ENCODE measurements at regions not wholly inside any gene's neighbourhood (a gene's known extent, or its start where the extent isn't known, plus 50 kb on each side); places are given as distances from the start of the nearest gene placed in this dataset.

DNA sequence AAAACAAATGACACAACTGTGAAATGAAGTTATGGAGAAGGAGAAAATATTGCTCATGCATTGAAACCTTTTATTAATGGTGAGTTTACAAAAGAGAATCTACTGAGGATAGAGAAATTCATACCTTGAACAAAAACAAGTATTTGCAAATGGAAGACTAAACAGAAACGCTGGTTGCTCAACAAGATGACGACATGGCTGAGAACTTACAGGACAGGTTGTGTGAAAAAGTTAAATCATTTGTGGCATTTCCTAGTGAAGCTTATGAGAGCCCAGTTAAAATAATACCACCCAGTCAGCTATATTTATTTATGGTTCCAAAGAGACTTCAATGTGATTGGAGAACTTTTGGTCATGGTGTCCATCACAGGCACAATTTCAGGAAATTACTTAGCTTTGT is 148.6 kb upstream of the PKDCC start:
- WGBS: 36% methylated on average over 2 of the region's 2 CpGs
- H3K27me3 ChIP-seq (ENCODE audit: control insufficient read depth in 4 of 4, insufficient read depth in 4 of 4, low read length in 3 of 4): no peaks in the 10 kb centered on the region
- H3K4me3 ChIP-seq (ENCODE audit: low read depth in 1 of 3, low read length in 3 of 3): no peak overlapping the region
- H3K36me3 ChIP-seq (ENCODE audit: control insufficient read depth in 4 of 4, insufficient read depth in 3 of 4, low read depth in 1 of 4, low read length in 3 of 4): no peaks in the 10 kb centered on the region
- DNase-seq (ENCODE audit: low spot score): no peak
- peaks cover 2 to 17% (median 8%) of the 10 kb centered on the region in 4 donors for H3K4me1 ChIP-seq (ENCODE audit: control insufficient read depth in 4 of 4, insufficient read depth in 4 of 4, low read length in 3 of 4)
- no peak overlapping the region for H3K9ac ChIP-seq (ENCODE audit: low read depth in 1 of 2, low read length in 2 of 2)
- TF ChIP-seq, protein P1, sequence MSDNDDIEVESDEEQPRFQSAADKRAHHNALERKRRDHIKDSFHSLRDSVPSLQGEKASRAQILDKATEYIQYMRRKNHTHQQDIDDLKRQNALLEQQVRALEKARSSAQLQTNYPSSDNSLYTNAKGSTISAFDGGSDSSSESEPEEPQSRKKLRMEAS (IDR thresholded peaks at IDR 0.05): no peak
- peak in 1 of 2 donors; percentile 43 for TF ChIP-seq HNF4A (conservative IDR thresholded peaks at IDR 0.05)
- no peak for TF ChIP-seq FOXA2 (IDR thresholded peaks at IDR 0.05)
- TF ChIP-seq SP1 (IDR thresholded peaks at IDR 0.05): peak; percentile 55
- TF ChIP-seq, protein P2, sequence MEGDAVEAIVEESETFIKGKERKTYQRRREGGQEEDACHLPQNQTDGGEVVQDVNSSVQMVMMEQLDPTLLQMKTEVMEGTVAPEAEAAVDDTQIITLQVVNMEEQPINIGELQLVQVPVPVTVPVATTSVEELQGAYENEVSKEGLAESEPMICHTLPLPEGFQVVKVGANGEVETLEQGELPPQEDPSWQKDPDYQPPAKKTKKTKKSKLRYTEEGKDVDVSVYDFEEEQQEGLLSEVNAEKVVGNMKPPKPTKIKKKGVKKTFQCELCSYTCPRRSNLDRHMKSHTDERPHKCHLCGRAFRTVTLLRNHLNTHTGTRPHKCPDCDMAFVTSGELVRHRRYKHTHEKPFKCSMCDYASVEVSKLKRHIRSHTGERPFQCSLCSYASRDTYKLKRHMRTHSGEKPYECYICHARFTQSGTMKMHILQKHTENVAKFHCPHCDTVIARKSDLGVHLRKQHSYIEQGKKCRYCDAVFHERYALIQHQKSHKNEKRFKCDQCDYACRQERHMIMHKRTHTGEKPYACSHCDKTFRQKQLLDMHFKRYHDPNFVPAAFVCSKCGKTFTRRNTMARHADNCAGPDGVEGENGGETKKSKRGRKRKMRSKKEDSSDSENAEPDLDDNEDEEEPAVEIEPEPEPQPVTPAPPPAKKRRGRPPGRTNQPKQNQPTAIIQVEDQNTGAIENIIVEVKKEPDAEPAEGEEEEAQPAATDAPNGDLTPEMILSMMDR (IDR thresholded peaks at IDR 0.05; ENCODE audit: low read depth, low read length, missing input control): no peak
- TF ChIP-seq, protein P3, sequence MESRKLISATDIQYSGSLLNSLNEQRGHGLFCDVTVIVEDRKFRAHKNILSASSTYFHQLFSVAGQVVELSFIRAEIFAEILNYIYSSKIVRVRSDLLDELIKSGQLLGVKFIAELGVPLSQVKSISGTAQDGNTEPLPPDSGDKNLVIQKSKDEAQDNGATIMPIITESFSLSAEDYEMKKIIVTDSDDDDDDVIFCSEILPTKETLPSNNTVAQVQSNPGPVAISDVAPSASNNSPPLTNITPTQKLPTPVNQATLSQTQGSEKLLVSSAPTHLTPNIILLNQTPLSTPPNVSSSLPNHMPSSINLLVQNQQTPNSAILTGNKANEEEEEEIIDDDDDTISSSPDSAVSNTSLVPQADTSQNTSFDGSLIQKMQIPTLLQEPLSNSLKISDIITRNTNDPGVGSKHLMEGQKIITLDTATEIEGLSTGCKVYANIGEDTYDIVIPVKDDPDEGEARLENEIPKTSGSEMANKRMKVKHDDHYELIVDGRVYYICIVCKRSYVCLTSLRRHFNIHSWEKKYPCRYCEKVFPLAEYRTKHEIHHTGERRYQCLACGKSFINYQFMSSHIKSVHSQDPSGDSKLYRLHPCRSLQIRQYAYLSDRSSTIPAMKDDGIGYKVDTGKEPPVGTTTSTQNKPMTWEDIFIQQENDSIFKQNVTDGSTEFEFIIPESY (IDR thresholded peaks at IDR 0.05): no peak
- no peak for TF ChIP-seq HNF4G (IDR thresholded peaks at IDR 0.05)
- TF ChIP-seq JUND (IDR thresholded peaks at IDR 0.05): peak in 1 of 2 donors; percentile 23
- no peak for TF ChIP-seq EGR1 (IDR thresholded peaks at IDR 0.05; ENCODE audit: low read depth in 2 of 2)
- TF ChIP-seq TAF1 (conservative IDR thresholded peaks at IDR 0.05): no peak
- TF ChIP-seq FOXA1 (IDR thresholded peaks at IDR 0.05): no peak
- TF ChIP-seq, protein P4, sequence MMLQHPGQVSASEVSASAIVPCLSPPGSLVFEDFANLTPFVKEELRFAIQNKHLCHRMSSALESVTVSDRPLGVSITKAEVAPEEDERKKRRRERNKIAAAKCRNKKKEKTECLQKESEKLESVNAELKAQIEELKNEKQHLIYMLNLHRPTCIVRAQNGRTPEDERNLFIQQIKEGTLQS (IDR thresholded peaks at IDR 0.05): peak; percentile 69
- TF ChIP-seq RAD21 (IDR thresholded peaks at IDR 0.05): no peak
- TF ChIP-seq YY1 (IDR thresholded peaks at IDR 0.05): peak; percentile 85
- TF ChIP-seq NR2F2 (IDR thresholded peaks at IDR 0.05): no peak
- TF ChIP-seq, protein P5, sequence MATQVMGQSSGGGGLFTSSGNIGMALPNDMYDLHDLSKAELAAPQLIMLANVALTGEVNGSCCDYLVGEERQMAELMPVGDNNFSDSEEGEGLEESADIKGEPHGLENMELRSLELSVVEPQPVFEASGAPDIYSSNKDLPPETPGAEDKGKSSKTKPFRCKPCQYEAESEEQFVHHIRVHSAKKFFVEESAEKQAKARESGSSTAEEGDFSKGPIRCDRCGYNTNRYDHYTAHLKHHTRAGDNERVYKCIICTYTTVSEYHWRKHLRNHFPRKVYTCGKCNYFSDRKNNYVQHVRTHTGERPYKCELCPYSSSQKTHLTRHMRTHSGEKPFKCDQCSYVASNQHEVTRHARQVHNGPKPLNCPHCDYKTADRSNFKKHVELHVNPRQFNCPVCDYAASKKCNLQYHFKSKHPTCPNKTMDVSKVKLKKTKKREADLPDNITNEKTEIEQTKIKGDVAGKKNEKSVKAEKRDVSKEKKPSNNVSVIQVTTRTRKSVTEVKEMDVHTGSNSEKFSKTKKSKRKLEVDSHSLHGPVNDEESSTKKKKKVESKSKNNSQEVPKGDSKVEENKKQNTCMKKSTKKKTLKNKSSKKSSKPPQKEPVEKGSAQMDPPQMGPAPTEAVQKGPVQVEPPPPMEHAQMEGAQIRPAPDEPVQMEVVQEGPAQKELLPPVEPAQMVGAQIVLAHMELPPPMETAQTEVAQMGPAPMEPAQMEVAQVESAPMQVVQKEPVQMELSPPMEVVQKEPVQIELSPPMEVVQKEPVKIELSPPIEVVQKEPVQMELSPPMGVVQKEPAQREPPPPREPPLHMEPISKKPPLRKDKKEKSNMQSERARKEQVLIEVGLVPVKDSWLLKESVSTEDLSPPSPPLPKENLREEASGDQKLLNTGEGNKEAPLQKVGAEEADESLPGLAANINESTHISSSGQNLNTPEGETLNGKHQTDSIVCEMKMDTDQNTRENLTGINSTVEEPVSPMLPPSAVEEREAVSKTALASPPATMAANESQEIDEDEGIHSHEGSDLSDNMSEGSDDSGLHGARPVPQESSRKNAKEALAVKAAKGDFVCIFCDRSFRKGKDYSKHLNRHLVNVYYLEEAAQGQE (IDR thresholded peaks at IDR 0.05): peak; percentile 36
- no peak for TF ChIP-seq GABPA (IDR thresholded peaks at IDR 0.05 in 1 of 2, conservative IDR thresholded peaks at IDR 0.05 in 1 of 2)
- peak; percentile 10 to 35 for TF ChIP-seq RXRA (IDR thresholded peaks at IDR 0.05)
- peak overlapping the region; percentile 13 to 21 for H3K27ac ChIP-seq (ENCODE audit: low read depth in 1 of 2, low read length in 2 of 2)
- no peaks in the 10 kb centered on the region for H3K9me3 ChIP-seq (ENCODE audit: control insufficient read depth in 4 of 4, low read length in 3 of 4)
